ENCODE measurements at regions not wholly inside any gene's neighbourhood (a gene's known extent, or its start where the extent isn't known, plus 50 kb on each side); places are given as distances from the start of the nearest gene placed in this dataset.

GRCh38 chr4:20403846-20404245 is 152.1 kb downstream of the SLIT2 start:
- no peak for DNase-seq (ENCODE audit: low spot score)

GRCh38 chr4:20408611-20409010 is 156.9 kb downstream of the SLIT2 start:
- DNase-seq (ENCODE audit: low spot score), result no peak

- no peak for DNase-seq (ENCODE audit: low spot score)
Observed at GRCh38 chr4:20412072-20412471, 160.4 kb downstream of the SLIT2 start.

GRCh38 chr4:20416800-20417199 is 165.1 kb downstream of the SLIT2 start:
- DNase-seq (ENCODE audit: low spot score), result peak; percentile 61

- DNase-seq (ENCODE audit: low spot score), result peak; percentile 71
Observed at GRCh38 chr4:20418861-20419451, 167.3 kb downstream of the SLIT2 start.

GRCh38 chr4:20420916-20421602 is 169.4 kb downstream of the SLIT2 start:
- no peak for DNase-seq (ENCODE audit: low spot score)

- DNase-seq (ENCODE audit: low spot score), result no peak
Observed at GRCh38 chr4:20421603-20421985, 169.9 kb downstream of the SLIT2 start.

DNA sequence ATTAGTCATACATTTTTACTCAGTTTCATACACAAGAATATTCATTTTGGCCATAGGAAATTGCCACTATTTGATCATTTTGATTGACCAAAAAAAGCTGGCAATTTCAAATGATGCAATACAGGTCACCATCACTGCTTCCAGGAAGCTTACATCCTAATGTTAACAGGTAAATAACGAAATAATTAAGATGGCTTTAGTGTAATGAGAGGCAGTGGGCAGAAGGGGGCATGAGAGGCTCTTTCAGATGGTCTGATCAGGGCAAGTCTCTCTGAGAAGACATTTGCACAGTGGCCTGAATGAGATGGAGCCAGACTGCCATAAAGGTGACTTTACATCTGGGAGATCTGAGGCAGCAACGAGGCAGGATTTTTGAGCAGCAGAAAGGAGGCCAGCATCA is 170.7 kb downstream of the SLIT2 start:
- DNase-seq (ENCODE audit: low spot score), result peak; percentile 70

DNA sequence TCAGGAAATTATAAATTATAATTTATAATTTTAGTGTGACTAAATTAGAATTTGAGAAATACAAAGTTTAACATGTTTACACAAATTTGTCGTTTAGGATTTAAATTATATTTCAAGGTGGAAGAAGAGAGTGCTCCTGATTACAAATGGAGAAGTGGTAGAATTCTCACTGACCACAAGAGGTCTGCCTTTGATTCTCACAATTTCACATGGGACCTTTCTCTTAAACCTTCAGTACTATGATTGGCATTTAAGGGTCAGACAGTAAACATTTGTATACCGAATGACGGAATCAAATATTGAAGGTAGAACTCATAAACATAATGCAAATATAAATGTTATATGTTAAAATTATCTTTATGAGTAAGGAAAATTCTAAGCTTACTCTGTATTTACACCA is 171.7 kb downstream of the SLIT2 start:
- no peak for DNase-seq (ENCODE audit: low spot score)

DNA sequence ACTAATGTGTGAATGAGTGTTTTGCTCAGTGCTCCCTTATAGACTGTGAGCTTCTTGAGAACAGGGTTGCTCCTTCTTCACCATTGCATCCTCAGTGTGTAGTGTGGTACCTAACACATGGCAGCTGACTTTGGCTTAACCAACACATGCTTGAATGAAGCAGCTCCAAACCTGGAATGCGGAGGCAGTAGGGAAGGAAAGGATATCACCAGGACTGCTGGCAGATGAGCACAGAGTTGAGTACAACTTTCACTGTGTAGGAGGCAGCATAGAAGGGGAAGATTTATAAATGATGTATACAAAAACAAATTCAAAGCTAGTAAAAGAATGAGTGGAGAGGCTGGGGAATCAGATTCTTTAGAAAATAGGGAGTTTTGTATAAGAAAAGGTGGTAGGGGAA is 174.3 kb downstream of the SLIT2 start:
- DNase-seq (ENCODE audit: low spot score), result no peak

GRCh38 chr4:20428436-20429160 is 176.9 kb downstream of the SLIT2 start:
- DNase-seq (ENCODE audit: low spot score), result no peak

DNA sequence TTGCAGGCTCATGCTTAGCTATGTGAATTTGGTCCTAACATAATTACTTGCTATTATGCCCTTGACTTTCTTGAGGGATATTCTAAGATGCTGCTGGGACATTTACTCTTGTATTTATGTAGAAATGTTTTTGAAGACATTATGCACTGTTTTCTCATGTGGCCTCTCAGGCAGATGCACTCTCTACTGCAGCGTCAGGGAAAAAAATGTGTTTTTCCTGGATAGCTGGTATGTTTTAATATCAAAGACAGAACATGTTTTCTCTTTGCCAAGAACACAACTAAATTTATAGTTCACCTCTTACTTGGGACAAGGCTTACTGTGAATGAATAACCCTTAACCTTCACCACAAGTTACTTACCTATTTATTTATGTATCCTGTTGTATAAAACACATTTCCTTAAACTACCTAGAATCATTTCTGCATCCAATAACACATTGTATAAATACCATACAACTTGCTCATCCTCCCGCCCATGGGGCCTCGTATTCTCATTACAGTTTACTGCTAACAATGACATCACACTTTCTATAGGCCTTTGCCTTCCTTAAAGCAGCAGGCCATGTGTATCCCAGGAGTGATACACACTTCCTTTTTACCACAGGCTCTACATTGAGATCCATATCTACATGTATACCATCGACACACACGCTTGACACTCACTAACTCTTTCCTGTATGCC is 178.7 kb downstream of the SLIT2 start:
- DNase-seq (ENCODE audit: low spot score), result no peak

DNA sequence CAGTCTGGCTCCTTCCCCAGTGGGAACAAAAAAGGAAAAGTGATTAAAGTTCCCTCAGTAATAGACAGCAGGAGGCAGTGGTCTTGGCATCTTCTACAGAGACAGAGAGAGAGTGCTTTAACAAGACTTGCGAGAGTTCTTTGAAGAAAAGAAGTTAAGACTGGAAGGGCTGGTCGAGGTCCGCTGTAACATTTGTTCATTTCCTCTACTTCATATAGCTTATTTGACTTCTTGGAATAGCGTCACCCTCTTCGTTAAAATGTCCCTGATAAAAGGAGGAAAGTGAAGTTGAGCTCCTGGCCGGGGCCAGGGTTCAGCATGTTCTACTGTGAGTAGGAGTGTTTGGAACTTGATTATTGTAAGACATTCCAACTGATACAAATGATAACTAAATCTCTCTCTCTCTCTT is 179.8 kb downstream of the SLIT2 start:
- no peak for DNase-seq (ENCODE audit: low spot score)

GRCh38 chr4:20432088-20432487 is 180.4 kb downstream of the SLIT2 start:
- DNase-seq (ENCODE audit: low spot score), result no peak

DNA sequence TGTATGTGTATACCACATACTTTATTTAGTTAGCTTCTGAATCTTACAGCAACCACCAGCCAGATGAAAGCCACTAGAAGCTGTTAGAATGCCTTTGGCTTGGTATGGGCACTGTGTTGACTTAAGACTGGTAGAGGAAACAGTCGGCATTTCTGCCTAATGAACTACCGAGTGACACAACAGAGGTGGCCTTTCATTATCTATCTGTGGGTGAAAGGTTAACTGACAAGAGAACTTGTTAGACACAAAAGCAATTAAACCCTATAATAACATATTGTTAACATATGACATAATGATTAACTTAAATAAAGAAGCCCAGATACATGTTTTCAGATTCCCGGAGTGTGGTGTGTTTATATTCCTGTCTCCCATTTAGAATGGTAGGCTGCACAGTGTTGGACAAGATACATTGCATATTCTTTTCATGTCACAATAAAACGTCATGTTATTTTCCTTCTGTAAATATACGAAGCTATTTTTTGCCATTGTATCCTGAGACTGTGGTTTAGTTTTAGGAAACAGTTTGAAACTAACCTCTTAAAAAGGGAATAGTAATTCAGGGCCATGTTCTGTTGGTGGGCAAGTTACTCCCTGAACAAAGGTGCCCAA is 181.5 kb downstream of the SLIT2 start:
- DNase-seq (ENCODE audit: low spot score), result peak; percentile 38

DNA sequence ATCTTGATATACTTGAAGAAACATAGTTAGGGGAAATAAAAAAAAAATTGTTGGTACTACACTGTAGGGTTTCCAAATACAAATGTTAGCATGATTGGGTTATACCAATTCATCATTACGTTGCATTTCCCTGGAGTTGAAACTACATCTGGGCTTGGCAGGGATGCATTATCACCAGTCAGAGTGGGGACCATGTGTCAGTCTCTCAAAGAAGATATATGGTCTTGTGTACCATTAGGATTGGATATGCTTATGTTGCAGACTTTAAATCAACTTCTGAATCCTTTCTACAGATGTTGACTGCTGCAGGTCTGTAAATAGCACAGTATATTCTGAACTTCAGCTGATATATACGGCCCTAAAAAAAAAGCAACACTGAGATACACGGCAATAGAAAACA is 188.5 kb downstream of the SLIT2 start:
- DNase-seq (ENCODE audit: low spot score), result no peak

GRCh38 chr4:20443015-20443805 is 191.5 kb downstream of the SLIT2 start:
- peak; percentile 65 for DNase-seq (ENCODE audit: low spot score)

- DNase-seq (ENCODE audit: low spot score), result no peak
Observed at GRCh38 chr4:20444599-20445337, 193.1 kb downstream of the SLIT2 start.

DNA sequence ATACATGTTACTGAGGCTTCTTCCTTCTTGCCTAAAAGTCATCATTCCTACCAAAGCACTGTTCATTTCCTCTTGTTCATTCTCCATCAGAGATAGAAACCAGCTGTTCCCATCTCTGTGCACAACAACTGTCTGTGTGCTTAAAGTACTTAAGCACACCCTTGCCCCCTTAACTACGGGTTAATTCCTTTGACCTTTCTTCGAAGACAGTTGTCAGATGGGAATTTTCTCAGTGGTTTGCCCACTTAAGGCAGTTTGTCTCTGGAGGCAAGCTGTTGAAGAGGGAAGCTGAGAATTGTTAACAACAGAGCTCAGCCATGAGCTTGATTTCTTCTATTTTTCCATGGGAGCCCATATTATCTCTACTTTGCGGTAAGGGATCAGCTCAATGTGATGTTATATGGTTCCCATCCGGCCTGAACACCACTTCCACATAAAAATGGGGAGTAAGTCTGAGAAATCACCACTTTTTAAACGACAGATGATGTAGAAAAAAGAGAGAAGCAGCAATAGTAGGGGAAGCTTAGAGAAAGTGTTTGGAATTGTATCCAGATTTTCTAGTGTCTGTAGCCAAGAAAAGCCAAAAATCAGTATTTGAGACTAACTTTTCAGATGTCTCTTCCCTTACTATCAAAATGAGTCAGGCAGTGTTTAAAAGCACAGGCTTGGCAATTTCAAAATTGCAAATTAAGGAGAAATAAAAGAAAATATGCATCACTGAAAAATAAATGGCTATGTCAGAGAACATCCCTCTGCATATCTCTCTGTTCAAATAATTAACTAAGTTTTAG is 194.4 kb downstream of the SLIT2 start:
- no peak for DNase-seq (ENCODE audit: low spot score)

DNA sequence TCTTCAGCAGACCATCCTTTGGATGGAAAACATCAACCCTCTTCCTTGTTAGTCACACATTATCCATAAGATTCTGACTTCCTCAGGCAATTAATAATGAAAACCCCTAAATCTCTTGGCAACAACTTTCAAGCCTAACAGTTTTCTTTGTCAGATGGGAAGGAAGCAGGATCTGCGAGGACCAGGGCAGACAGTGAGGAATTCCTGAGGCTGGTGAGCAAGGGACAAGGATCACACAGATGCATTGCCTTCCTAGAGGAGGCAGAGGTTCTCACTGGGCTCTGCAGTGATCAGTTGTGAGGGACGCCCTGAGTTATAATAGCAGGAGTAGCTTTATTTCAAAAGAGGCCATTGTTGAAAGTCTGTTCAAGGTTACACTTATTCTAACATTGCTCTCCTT is 195.4 kb downstream of the SLIT2 start:
- DNase-seq (ENCODE audit: low spot score), result no peak
